KG1 (cell line): ENCODE measurements at regions not wholly inside any gene's neighbourhood (a gene's known extent, or its start where the extent isn't known, plus 50 kb on each side); places are given as distances from the start of the nearest gene placed in this dataset.
A peak's percentile ranks its signal among the peaks of the same experiment; 100 is the strongest.

Source experiments
- DNase-seq: peaks from one replicate; lab custom pipeline; 2025; lab: John Stamatoyannopoulos, UW

GRCh38 chr2:60400462-60401246, 152.8 kb downstream of the BCL11A start:
- no peak for DNase-seq

- DNase-seq = no peak
These were observed 159.0 kb downstream of the BCL11A start for GRCh38 chr2:60394463-60394862.

GRCh38 chr2:60391649-60392375, 161.6 kb downstream of the BCL11A start:
- DNase-seq = no peak

GRCh38 chr2:60391230-60391629, 162.2 kb downstream of the BCL11A start:
- DNase-seq = no peak

- no peak for DNase-seq
These were observed 167.0 kb downstream of the BCL11A start for GRCh38 chr2:60386436-60386835.

- DNase-seq = no peak
These were observed 167.8 kb downstream of the BCL11A start for GRCh38 chr2:60385648-60386047.

GRCh38 chr2:60383401-60384143, 169.9 kb downstream of the BCL11A start:
- DNase-seq = peak; percentile 28

- no peak for DNase-seq
These were observed 173.0 kb downstream of the BCL11A start for GRCh38 chr2:60380411-60380810.

- no peak for DNase-seq
These were observed 173.8 kb downstream of the BCL11A start for GRCh38 chr2:60379684-60380083.

GRCh38 chr2:60379216-60379615, 174.2 kb downstream of the BCL11A start:
- DNase-seq = no peak

GRCh38 chr2:60377825-60378224, 175.6 kb downstream of the BCL11A start:
- DNase-seq = no peak

GRCh38 chr2:60376252-60376651, 177.2 kb downstream of the BCL11A start:
- DNase-seq = no peak

GRCh38 chr2:60371681-60372080, 181.8 kb downstream of the BCL11A start:
- DNase-seq = no peak

- DNase-seq = no peak
These were observed 182.2 kb downstream of the BCL11A start for GRCh38 chr2:60371219-60371618.

- no peak for DNase-seq
These were observed 182.6 kb downstream of the BCL11A start for GRCh38 chr2:60370814-60371213.

- DNase-seq = no peak
These were observed 185.0 kb downstream of the BCL11A start for GRCh38 chr2:60368456-60368855.

GRCh38 chr2:60366135-60366712, 187.2 kb downstream of the BCL11A start:
- DNase-seq = peak; percentile 28

- DNase-seq = no peak
These were observed 187.9 kb downstream of the BCL11A start for GRCh38 chr2:60365556-60365955.

- no peak for DNase-seq
These were observed 189.0 kb downstream of the BCL11A start for GRCh38 chr2:60364491-60364890.

- DNase-seq = no peak
These were observed 192.0 kb downstream of the BCL11A start for GRCh38 chr2:60361498-60361897.

- no peak for DNase-seq
These were observed 193.9 kb downstream of the BCL11A start for GRCh38 chr2:60359569-60359968.

GRCh38 chr2:60358476-60358875, 195.0 kb downstream of the BCL11A start:
- no peak for DNase-seq
